ENCODE measurements at regions not wholly inside any gene's neighbourhood (a gene's known extent, or its start where the extent isn't known, plus 50 kb on each side); places are given as distances from the start of the nearest gene placed in this dataset.

GRCh38 chr1:29970747-29971325 lies 734.5 kb downstream of the PTPRU start:
- TF ChIP-seq CTCF (IDR thresholded peaks at IDR 0.05; ENCODE audit: insufficient read depth, missing control alignments), result no peak
- no peak for DNase-seq (ENCODE audit: insufficient read length, low spot score)
- FAIRE-seq, result no peak

GRCh38 chr1:29969576-29969975 lies 733.3 kb downstream of the PTPRU start:
- DNase-seq (ENCODE audit: insufficient read length, low spot score) (no peak), FAIRE-seq (no peak)
- TF ChIP-seq CTCF (IDR thresholded peaks at IDR 0.05; ENCODE audit: insufficient read depth, missing control alignments), result no peak

- DNase-seq (ENCODE audit: insufficient read length, low spot score), result no peak
- no peak for TF ChIP-seq CTCF (IDR thresholded peaks at IDR 0.05; ENCODE audit: insufficient read depth, missing control alignments)
- no peak for FAIRE-seq
Measured at GRCh38 chr1:29967261-29967660, 730.9 kb downstream of the PTPRU start.

GRCh38 chr1:29966526-29967045 lies 730.3 kb downstream of the PTPRU start:
- TF ChIP-seq CTCF (IDR thresholded peaks at IDR 0.05; ENCODE audit: insufficient read depth, missing control alignments), result no peak
- FAIRE-seq, result no peak
- no peak for DNase-seq (ENCODE audit: insufficient read length, low spot score)

- FAIRE-seq (no peak), DNase-seq (ENCODE audit: insufficient read length, low spot score) (no peak)
- TF ChIP-seq CTCF (IDR thresholded peaks at IDR 0.05; ENCODE audit: insufficient read depth, missing control alignments), result no peak
Measured at GRCh38 chr1:29964718-29965533, 728.6 kb downstream of the PTPRU start.

GRCh38 chr1:29963946-29964345 lies 727.6 kb downstream of the PTPRU start:
- no peak for TF ChIP-seq CTCF (IDR thresholded peaks at IDR 0.05; ENCODE audit: insufficient read depth, missing control alignments)
- DNase-seq (ENCODE audit: insufficient read length, low spot score) (no peak), FAIRE-seq (no peak)

- FAIRE-seq (no peak), DNase-seq (ENCODE audit: insufficient read length, low spot score) (no peak)
- no peak for TF ChIP-seq CTCF (IDR thresholded peaks at IDR 0.05; ENCODE audit: insufficient read depth, missing control alignments)
Measured at GRCh38 chr1:29962831-29963247, 726.5 kb downstream of the PTPRU start.

All from D721Med (cell line).